ENCODE measurements at regions not wholly inside any gene's neighbourhood (a gene's known extent, or its start where the extent isn't known, plus 50 kb on each side); places are given as distances from the start of the nearest gene placed in this dataset.
"Not testable (repeated sequence)": the region's sequence is repeated elsewhere in the genome, so short reads cannot be mapped to it uniquely, and the experiment has no call there.

DNA sequence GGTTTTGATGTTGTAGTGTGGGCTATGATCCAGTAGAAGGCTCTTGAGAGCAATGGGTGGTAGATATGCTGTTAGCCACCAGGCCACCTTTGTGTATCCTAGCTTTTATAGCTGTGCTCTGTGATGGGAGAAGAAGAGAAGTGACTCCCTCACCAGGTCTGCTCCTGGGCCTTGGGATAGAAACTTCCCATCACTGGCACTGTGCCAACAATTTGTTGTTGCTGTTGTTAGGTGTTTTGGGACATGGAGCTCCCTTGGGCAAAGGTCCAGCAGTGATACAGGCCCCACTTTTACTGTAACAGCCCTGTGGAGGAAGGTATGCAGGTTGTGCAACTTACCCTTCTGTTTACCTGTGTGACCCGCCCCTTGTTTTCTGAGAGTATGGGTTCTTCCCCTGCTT is 570.9 kb upstream of the GRIN3A start:
- TF ChIP-seq, protein P1, sequence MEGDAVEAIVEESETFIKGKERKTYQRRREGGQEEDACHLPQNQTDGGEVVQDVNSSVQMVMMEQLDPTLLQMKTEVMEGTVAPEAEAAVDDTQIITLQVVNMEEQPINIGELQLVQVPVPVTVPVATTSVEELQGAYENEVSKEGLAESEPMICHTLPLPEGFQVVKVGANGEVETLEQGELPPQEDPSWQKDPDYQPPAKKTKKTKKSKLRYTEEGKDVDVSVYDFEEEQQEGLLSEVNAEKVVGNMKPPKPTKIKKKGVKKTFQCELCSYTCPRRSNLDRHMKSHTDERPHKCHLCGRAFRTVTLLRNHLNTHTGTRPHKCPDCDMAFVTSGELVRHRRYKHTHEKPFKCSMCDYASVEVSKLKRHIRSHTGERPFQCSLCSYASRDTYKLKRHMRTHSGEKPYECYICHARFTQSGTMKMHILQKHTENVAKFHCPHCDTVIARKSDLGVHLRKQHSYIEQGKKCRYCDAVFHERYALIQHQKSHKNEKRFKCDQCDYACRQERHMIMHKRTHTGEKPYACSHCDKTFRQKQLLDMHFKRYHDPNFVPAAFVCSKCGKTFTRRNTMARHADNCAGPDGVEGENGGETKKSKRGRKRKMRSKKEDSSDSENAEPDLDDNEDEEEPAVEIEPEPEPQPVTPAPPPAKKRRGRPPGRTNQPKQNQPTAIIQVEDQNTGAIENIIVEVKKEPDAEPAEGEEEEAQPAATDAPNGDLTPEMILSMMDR (conservative IDR thresholded peaks at IDR 0.05): no peak; the same call in 1 of the 2 replicates
- no peak for TF ChIP-seq ZFX (IDR thresholded peaks at IDR 0.05)
- no peak overlapping the region for H3K27ac ChIP-seq

DNA sequence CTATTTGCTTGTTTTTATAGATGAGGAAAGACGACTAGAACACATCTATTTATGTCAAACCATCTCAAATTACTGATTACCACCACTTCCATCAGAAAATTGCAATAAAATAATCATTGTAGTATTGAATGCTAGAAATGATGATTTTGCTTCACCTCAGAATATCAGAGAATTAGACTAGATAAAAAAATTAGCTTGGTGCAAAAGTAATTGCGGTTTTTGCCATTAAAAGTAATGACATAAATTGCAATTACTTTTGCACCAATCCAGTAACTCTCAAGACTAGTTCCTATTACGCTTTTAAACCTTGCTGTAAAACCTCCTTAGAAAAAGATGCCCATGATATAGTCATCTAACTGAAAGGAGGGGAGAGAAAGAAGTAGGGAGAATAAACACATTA is 556.7 kb upstream of the GRIN3A start:
- TF ChIP-seq, protein P1 (conservative IDR thresholded peaks at IDR 0.05): no peak
- TF ChIP-seq ZFX (IDR thresholded peaks at IDR 0.05): no peak

DNA sequence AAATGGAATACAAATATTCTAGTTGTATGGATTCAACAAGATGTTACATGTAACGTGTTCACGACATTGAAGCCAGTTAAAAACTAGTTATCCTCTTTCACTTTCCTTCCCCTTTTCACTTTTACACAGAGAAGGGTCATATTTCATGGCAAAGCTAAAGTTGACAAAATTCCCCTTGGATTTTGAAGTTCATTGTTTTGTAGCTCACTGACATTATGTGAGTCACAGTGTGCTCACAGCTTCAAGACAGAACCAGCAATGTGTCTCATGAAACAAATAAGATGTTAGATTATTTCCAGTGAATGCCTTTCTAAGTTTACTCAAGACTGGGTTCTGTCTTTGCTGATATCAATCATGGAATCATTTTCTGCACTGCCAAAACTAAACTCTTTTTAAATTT is 535.5 kb upstream of the GRIN3A start:
- no peak for TF ChIP-seq ZFX (IDR thresholded peaks at IDR 0.05)
- TF ChIP-seq, protein P1 (conservative IDR thresholded peaks at IDR 0.05): no peak
- no peak overlapping the region for H3K27ac ChIP-seq

More for the DNA sequence above, 556.7 kb upstream of the GRIN3A start:
- no peak overlapping the region for H3K27ac ChIP-seq

DNA sequence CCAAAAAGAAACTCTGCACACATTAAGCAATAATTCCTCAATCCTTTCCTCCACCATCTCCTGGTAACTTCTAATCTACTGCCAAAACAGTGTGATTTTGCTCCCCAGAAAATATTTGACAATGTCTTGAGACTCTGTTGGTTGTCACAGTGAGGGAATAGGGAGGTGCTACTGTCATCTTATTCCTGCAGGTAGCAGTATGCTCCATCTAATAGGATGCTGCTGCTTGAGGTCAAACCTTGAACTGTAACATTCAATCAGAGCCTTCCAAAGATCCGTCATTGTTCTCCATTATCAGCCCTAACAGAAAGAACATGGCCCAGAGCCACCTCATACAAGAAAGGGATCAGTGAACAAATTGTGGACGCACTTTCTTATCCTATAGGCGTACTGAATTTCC is 514.7 kb upstream of the GRIN3A start:
- H3K27ac ChIP-seq: no peak overlapping the region
- TF ChIP-seq, protein P1 (conservative IDR thresholded peaks at IDR 0.05): no peak
- no peak for TF ChIP-seq ZFX (IDR thresholded peaks at IDR 0.05)

DNA sequence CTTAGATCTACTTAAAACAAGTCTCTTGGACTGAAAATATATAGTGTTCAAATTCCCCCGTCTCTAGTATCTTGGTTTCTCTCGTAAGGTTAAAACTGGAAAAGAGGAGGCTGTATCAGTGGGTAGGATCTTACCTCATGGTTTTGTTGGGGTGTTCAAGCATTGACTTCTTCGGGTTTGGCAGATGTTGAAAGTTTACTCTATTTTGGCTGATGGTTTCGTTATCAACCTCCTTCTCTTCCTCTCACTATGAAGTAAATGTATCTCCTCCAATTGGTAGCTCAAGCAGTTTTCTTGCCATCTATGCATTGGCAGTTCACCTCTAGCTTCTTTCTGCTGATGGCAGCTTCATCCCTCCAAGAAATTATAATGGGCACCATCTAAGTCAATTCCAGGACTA is 506.5 kb upstream of the GRIN3A start:
- no peak for TF ChIP-seq ZFX (IDR thresholded peaks at IDR 0.05)
- TF ChIP-seq, protein P1 (conservative IDR thresholded peaks at IDR 0.05): no peak
- no peak overlapping the region for H3K27ac ChIP-seq

DNA sequence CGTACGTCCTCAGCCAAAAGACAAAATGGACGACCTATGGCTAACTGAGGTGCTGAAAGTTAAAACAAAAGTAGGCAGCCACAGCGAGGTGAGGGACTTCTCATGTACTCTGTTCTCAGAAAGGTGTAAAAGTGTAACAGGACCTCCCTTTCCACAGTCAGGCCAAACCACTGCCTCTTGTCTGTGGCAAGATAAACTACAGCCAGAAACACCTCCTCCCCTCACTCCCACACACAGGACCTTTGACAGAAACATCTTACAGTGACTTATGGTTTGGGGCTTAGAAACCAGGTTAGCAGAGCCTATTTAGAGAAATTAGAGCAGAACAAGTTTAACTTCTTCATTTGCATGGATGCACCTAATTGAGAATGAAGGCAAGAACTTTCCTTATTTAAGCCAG is 499.1 kb upstream of the GRIN3A start:
- TF ChIP-seq, protein P1 (conservative IDR thresholded peaks at IDR 0.05): no peak
- no peak for TF ChIP-seq ZFX (IDR thresholded peaks at IDR 0.05)
- H3K27ac ChIP-seq: no peak overlapping the region

DNA sequence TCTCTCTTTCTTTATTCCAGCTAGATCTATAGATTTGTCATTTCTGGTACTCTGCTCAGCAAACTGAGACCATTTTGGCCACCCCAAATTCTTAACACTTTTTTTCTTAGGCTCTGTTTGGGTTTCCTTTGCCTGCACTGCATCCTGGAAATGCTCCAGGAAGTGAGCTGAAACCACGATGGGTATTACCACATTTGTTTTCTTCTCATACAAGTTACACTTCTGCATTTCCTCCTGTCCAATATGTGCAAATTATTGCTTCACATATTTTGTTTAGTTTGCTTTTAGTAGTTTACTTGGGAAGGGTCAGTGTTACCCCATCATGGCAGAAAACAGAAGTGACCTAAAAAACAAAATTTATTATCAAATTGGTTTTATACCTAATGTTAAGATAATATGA is 498.6 kb upstream of the GRIN3A start:
- no peak overlapping the region for H3K27ac ChIP-seq
- no peak for TF ChIP-seq ZFX (IDR thresholded peaks at IDR 0.05)
- TF ChIP-seq, protein P1 (conservative IDR thresholded peaks at IDR 0.05): no peak

DNA sequence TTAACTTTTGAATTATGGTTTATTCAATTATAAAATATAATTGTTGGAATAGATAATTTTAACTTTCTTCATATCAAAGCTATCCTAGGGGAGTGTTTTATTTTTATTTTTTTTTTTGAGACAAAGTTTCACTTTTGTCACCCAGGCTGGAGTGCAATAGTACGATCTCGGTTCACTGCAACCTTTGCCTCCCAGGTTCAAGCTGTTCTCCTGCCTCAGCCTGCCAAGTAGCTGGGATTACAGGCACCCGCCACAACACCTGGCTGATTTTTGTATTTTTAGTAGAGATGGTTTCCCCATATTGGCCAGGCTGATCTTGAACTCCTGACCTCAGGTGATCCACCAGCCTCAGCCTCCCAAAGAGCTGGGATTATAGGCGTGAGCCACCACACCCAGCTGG is 489.0 kb upstream of the GRIN3A start:
- not testable (repeated sequence) for H3K27ac ChIP-seq

Data from C4-2B (cell line).